Lower leg skin (tissue), 3 donors: ENCODE measurements at regions not wholly inside any gene's neighbourhood (a gene's known extent, or its start where the extent isn't known, plus 50 kb on each side); places are given as distances from the start of the nearest gene placed in this dataset.
"Not testable (repeated sequence)": the region's sequence is repeated elsewhere in the genome, so short reads cannot be mapped to it uniquely, and the experiment has no call there.

ENCODE experiments used
- CTCF ChIP-seq, 3 donors: fragments of 450-650 bp; IDR thresholded peaks; one replicate each; pipeline ENCODE4 v1.5.1; 2016; ENCODE audit warnings: antibody characterized with exemption in 3 of 3, mild to moderate bottlenecking in 3 of 3, moderate library complexity in 2 of 3
- POLR2A ChIP-seq, 2 donors: fragments of 450-650 bp; IDR thresholded peaks; one replicate each; pipeline ENCODE4 v1.6.1; 2016 to 2017; ENCODE audit warnings: antibody characterized with exemption in 2 of 2, mild to moderate bottlenecking in 1 of 2, moderate library complexity in 1 of 2

DNA sequence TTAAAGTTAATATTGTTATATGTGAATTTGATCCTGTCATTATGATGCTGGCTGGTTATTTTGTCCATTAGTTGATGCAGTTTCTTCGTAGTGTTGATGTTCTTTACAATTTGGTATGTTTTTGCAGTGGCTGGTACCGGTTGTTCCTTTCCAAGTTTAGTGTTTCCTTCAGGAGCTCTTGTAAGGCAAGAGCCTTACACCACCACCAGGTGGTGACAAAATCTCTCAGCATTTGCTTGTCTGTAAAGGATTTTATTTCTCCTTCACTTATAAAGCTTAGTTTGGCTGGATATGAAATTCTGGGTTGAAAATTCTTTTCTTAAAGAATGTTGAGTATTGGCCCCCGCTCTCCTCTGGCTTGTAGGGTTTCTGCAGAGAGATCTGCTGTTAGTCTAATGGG lies 86.4 kb upstream of the UNC13C start:
- TF ChIP-seq POLR2A, CTCF (IDR thresholded peaks at IDR 0.05): not testable (repeated sequence)
